H9 (cell line): ENCODE measurements at regions not wholly inside any gene's neighbourhood (a gene's known extent, or its start where the extent isn't known, plus 50 kb on each side); places are given as distances from the start of the nearest gene placed in this dataset.

Experiments used
- DNase-seq: peaks from one replicate; pipeline ENCODE4 v3.0.0-alpha.2; 2017
- H2AFZ ChIP-seq: one replicate; pipeline ENCODE4 v1.6.1; 2013; ENCODE audit warnings: mild to moderate bottlenecking, low read length, control low read depth, moderate library complexity
- H2AK5ac ChIP-seq: 2 replicates; pipeline ENCODE4 v1.6.1; 2013; ENCODE audit warnings: low read length, control low read depth, mixed read lengths; ENCODE audit not compliant: insufficient read length
- H2BK120ac ChIP-seq: one replicate; pipeline ENCODE4 v1.6.1; 2013; ENCODE audit warnings: low read depth, mild to moderate bottlenecking, low read length, control low read depth, inconsistent platforms; ENCODE audit not compliant: poor library complexity, severe bottlenecking
- H2BK12ac ChIP-seq: 2 replicates; pipeline ENCODE4 v1.6.1; 2013; ENCODE audit warnings: low read length, control low read depth, mixed read lengths, low read depth; ENCODE audit not compliant: insufficient read length
- H2BK15ac ChIP-seq: 2 replicates; pipeline ENCODE4 v1.6.1; 2013; ENCODE audit warnings: low read depth, low read length, control low read depth
- H2BK20ac ChIP-seq: one replicate; pipeline ENCODE4 v1.6.1; 2013; ENCODE audit warnings: low read depth, mild to moderate bottlenecking, low read length, control low read depth, inconsistent platforms; ENCODE audit not compliant: poor library complexity, severe bottlenecking
- H2BK5ac ChIP-seq: 2 replicates; pipeline ENCODE4 v1.6.1; 2013; ENCODE audit warnings: low read length, control low read depth, mixed read lengths; ENCODE audit not compliant: insufficient read length
- H3K14ac ChIP-seq: 2 replicates; pipeline ENCODE4 v1.6.1; 2013; ENCODE audit warnings: low read length, control low read depth; ENCODE audit not compliant: insufficient read depth
- H3K18ac ChIP-seq: 2 replicates; pipeline ENCODE4 v1.6.1; 2013; ENCODE audit warnings: low read depth, mild to moderate bottlenecking, mixed read lengths, low read length, control low read depth; ENCODE audit not compliant: insufficient read length
- H3K23ac ChIP-seq: 2 replicates; pipeline ENCODE4 v1.6.1; 2013; ENCODE audit warnings: low read length, control low read depth, mixed read lengths, low read depth; ENCODE audit not compliant: insufficient read length
- H3K23me2 ChIP-seq: 2 replicates; pipeline ENCODE4 v1.6.1; 2013; ENCODE audit warnings: low read depth, mild to moderate bottlenecking, mixed read lengths, low read length, control low read depth; ENCODE audit not compliant: insufficient read length, poor library complexity, severe bottlenecking
- H3K27ac ChIP-seq: 2 replicates; pipeline ENCODE4 v1.5.1; 2013; ENCODE audit warnings: low read length, control low read depth, mixed read lengths, low read depth; ENCODE audit not compliant: insufficient read length
- H3K27me3 ChIP-seq: 2 replicates; pipeline ENCODE4 v1.6.1; 2013; ENCODE audit warnings: low read length, control low read depth, inconsistent platforms; ENCODE audit not compliant: insufficient read depth
- H3K4ac ChIP-seq: 2 replicates; pipeline ENCODE4 v1.6.1; 2013; ENCODE audit warnings: low read depth, mild to moderate bottlenecking, control low read depth, inconsistent platforms, low read length, moderate library complexity
- H3K4me1 ChIP-seq: 2 replicates; pipeline ENCODE4 v1.6.1; 2013; ENCODE audit warnings: low read length, control low read depth, inconsistent platforms; ENCODE audit not compliant: insufficient read depth
- H3K4me2 ChIP-seq: 2 replicates; pipeline ENCODE4 v1.6.1; 2013; ENCODE audit warnings: low read length, control low read depth, mixed read lengths; ENCODE audit not compliant: insufficient read length, insufficient read depth
- H3K56ac ChIP-seq: 2 replicates; pipeline ENCODE4 v1.6.1; 2013; ENCODE audit warnings: low read depth, mild to moderate bottlenecking, mixed read lengths, low read length, control low read depth; ENCODE audit not compliant: insufficient read length
- H3K79me1 ChIP-seq: 2 replicates; pipeline ENCODE4 v1.6.1; 2013; ENCODE audit warnings: low read depth, mild to moderate bottlenecking, moderate library complexity, low read length, control low read depth, inconsistent platforms; ENCODE audit not compliant: insufficient read depth, poor library complexity, severe bottlenecking
- H3K79me2 ChIP-seq: 2 replicates; pipeline ENCODE4 v1.6.1; 2013; ENCODE audit warnings: low read length, control low read depth, inconsistent platforms; ENCODE audit not compliant: insufficient read depth
- H3K9ac ChIP-seq: 2 replicates; pipeline ENCODE4 v1.6.1; 2013; ENCODE audit warnings: low read length, control low read depth, mixed read lengths; ENCODE audit not compliant: insufficient read length; ENCODE audit errors: extremely low read depth
- H3K9me3 ChIP-seq: one replicate; pipeline ENCODE4 v1.6.1; 2013; ENCODE audit warnings: low read depth, low read length, inconsistent platforms; ENCODE audit not compliant: control insufficient read depth
- H3T11ph ChIP-seq: one replicate; pipeline ENCODE4 v1.6.1; 2013; ENCODE audit warnings: mild to moderate bottlenecking, low read length, control low read depth, inconsistent platforms
- H4K20me1 ChIP-seq: one replicate; pipeline ENCODE4 v1.6.1; 2013; ENCODE audit not compliant: control insufficient read depth, insufficient read length, insufficient read depth
- H4K5ac ChIP-seq: 2 replicates; pipeline ENCODE4 v1.6.1; 2013; ENCODE audit warnings: low read depth, mild to moderate bottlenecking, mixed read lengths, low read length, control low read depth; ENCODE audit not compliant: insufficient read length
- H4K8ac ChIP-seq: replicated peaks from 2 replicates; pipeline ENCODE4 v1.6.1; 2013; ENCODE audit warnings: low read length, control low read depth, mixed read lengths, low read depth; ENCODE audit not compliant: insufficient read length
- H4K91ac ChIP-seq: 2 replicates; pipeline ENCODE4 v1.6.1; 2013; ENCODE audit warnings: low read depth, mild to moderate bottlenecking, moderate library complexity, mixed read lengths, low read length, control low read depth; ENCODE audit not compliant: insufficient read length
- H3K27ac Mint-ChIP-seq, 3 experiments: 2 replicates in 2 of 3; 3 replicates in 1 of 3; pipeline ENCODE4 v1.8.0; 2020 to 2021; ENCODE audit warnings: mixed read lengths in 3 of 3, mild to moderate bottlenecking in 1 of 3, moderate library complexity in 1 of 3
- H3K27me3 Mint-ChIP-seq: 2 replicates; pipeline ENCODE4 v1.8.0; 2021; ENCODE audit warnings: low read depth, mild to moderate bottlenecking, moderate library complexity, mixed read lengths
- H3K36me3 Mint-ChIP-seq, 3 experiments: 2 replicates in 2 of 3; 3 replicates in 1 of 3; pipeline ENCODE4 v1.8.0; 2020 to 2021; ENCODE audit warnings: low read depth in 3 of 3, mixed read lengths in 3 of 3; ENCODE audit not compliant: insufficient read depth in 1 of 3
- H3K4me1 Mint-ChIP-seq, 2 experiments: 2 replicates each; pipeline ENCODE4 v1.8.0; 2020; ENCODE audit warnings: mixed read lengths in 2 of 2
- H3K4me3 Mint-ChIP-seq, 2 experiments: 2 replicates in 1 of 2; 3 replicates in 1 of 2; pipeline ENCODE4 v1.8.0; 2020 to 2021; ENCODE audit warnings: mild to moderate bottlenecking in 2 of 2, mixed read lengths in 2 of 2, moderate library complexity in 1 of 2
- H3K9me3 Mint-ChIP-seq, 2 experiments: 2 replicates in 1 of 2; 3 replicates in 1 of 2; pipeline ENCODE4 v1.8.0; 2020; ENCODE audit warnings: mild to moderate bottlenecking in 2 of 2, mixed read lengths in 2 of 2, moderate library complexity in 1 of 2
- CTCF ChIP-seq: fragments of 200-600 bp; sonication (generic); conservative IDR thresholded peaks from 3 replicates; pipeline ENCODE4 v1.8.0; 2021; ENCODE audit warnings: antibody characterized with exemption, mild to moderate bottlenecking

- DNase-seq, result no peak
- Mint-ChIP-seq H3K4me1 (peaks cover 0 to 5% of the 10 kb centered on the region in 2 experiments; a peak in 2 of 4 replicates), H3K36me3 (no peaks in the 10 kb centered on the region), H3K27ac (no peak overlapping the region), H3K9me3 (peaks cover 0 to 1% of the 10 kb centered on the region in 2 experiments; a peak in 1 of 5 replicates), H3K27me3 (peaks cover 1% of the 10 kb centered on the region; the same call in 1 of the 2 replicates), H3K4me3 (no peak overlapping the region)
- Histone ChIP-seq H4K20me1 (no peaks in the 10 kb centered on the region), H3K4me2 (no peak overlapping the region), H3K23ac (no peak overlapping the region), H2BK5ac (no peak overlapping the region), H3K4me1 (no peaks in the 10 kb centered on the region), H3K4ac (no peak overlapping the region), H2BK12ac (no peak overlapping the region), H4K5ac (no peak overlapping the region), H3K18ac (no peak overlapping the region), H3K23me2 (no peaks in the 10 kb centered on the region), H2AK5ac (no peak overlapping the region), H4K8ac (no peak overlapping the region), H3K27me3 (no peaks in the 10 kb centered on the region), H3K56ac (no peak overlapping the region), H4K91ac (no peak overlapping the region), H3K79me2 (no peaks in the 10 kb centered on the region), H3T11ph (no peak overlapping the region), H3K9ac (no peak overlapping the region), H2BK120ac (no peak overlapping the region), H3K9me3 (no peaks in the 10 kb centered on the region), H2BK15ac (no peak overlapping the region), H3K14ac (no peak overlapping the region), H2AFZ (no peak overlapping the region), H2BK20ac (no peak overlapping the region), H3K79me1 (no peaks in the 10 kb centered on the region), H3K27ac (no peak overlapping the region)
- TF ChIP-seq CTCF, result no peak
Measured at GRCh38 chr11:109001585-109001984, 336.7 kb downstream of the DDX10 start.
